HCT116 (cell line): ENCODE measurements at regions not wholly inside any gene's neighbourhood (a gene's known extent, or its start where the extent isn't known, plus 50 kb on each side); places are given as distances from the start of the nearest gene placed in this dataset.

Experiments
- ATAC-seq: fragments of 200-7000 bp; cut with Tn5 transposase; 2 replicates; pipeline ENCODE4 v1.9.1; 2020; ENCODE audit warnings: mild to moderate bottlenecking, moderate library complexity
- BruUV-seq: library from RNA; stranded (reverse); fragments of 400-500 nt; replicated peaks from 2 replicates; lab custom pipeline; 2021; lab: Mats Ljungman, UMichigan
- CTCF ChIA-PET: fragments of 300-600 bp; sonication (Branson Sonifier 250); formaldehyde crosslinking; loops from one replicate; lab custom pipeline; 2021; ENCODE audit warnings: antibody characterized with exemption; lab: Charles Lee
- POLR2A ChIA-PET: fragments of 300-600, 350-600 bp; sonication (Branson Sonifier 250); formaldehyde crosslinking; loops from one replicate; lab custom pipeline; 2021; ENCODE audit warnings: antibody characterized with exemption; lab: Charles Lee
- RAD21 ChIA-PET, 2 experiments: fragments of 300-600 bp; sonication (Branson Sonifier 250); formaldehyde crosslinking; loops; one replicate each; lab custom pipeline; 2023; ENCODE audit warnings: low total read pairs in 2 of 2; ENCODE audit not compliant: uncharacterized antibody in 2 of 2, unreplicated experiment in 2 of 2, low non-redundant PET in 1 of 2; lab: Charles Lee
- DNase-seq: peaks from one replicate; pipeline ENCODE4 v3.0.0-alpha.2; 2010; ENCODE audit warnings: low read depth, low spot score
- H2AFZ ChIP-seq: fragments of 200-600 bp; shearing (Covaris generic), sonication (generic); 2 replicates; pipeline ENCODE4 v1.6.1; 2017; ENCODE audit warnings: low read depth, mixed run types, mixed read lengths, antibody characterized with exemption, low read length; ENCODE audit not compliant: poor library complexity, severe bottlenecking
- H3K27ac ChIP-seq: 2 replicates; pipeline ENCODE4 v1.5.1; 2012; ENCODE audit warnings: low read depth, low read length
- H3K27me3 ChIP-seq: fragments of 200-600 bp; sonication (generic); 2 replicates; pipeline ENCODE4 v1.6.1; 2016; ENCODE audit warnings: mixed run types, low read length, mixed read lengths; ENCODE audit not compliant: insufficient read depth
- H3K36me3 ChIP-seq, 2 experiments: fragments of 200-500 bp in 1 of 2; fragments of 200-600 bp in 1 of 2; sonication (Bioruptor generic) in 1 of 2; sonication (generic) in 1 of 2; 2 replicates each; pipeline versions ENCODE4 v1.5.1 to v1.6.1; 2014 to 2016; ENCODE audit warnings: low read length in 2 of 2, inconsistent platforms in 1 of 2, mixed read lengths in 1 of 2, mixed run types in 1 of 2; ENCODE audit not compliant: insufficient read depth in 2 of 2, control insufficient read depth in 1 of 2
- H3K4me1 ChIP-seq, 2 experiments: fragments of 200-600 bp in 1 of 2; sonication (generic) in 1 of 2; 2 replicates each; pipeline versions ENCODE4 v1.5.1 to v1.6.1; 2012 to 2017; ENCODE audit warnings: low read length in 2 of 2, inconsistent platforms in 1 of 2, mild to moderate bottlenecking in 1 of 2, mixed read lengths in 1 of 2, mixed run types in 1 of 2, moderate library complexity in 1 of 2; ENCODE audit not compliant: insufficient read depth in 2 of 2, control insufficient read depth in 1 of 2
- H3K4me2 ChIP-seq: fragments of 200-600 bp; sonication (generic); 2 replicates; pipeline ENCODE4 v1.6.1; 2017; ENCODE audit warnings: mixed run types, low read length, mixed read lengths
- H3K4me3 ChIP-seq, 2 experiments: fragments of 200-600 bp in 1 of 2; sonication (generic) in 1 of 2; replicated peaks in 1 of 2; 2 replicates each; pipeline ENCODE4 v1.5.1; 2011 to 2016; ENCODE audit warnings: low read length in 2 of 2, control low read depth in 1 of 2, low read depth in 1 of 2, mild to moderate bottlenecking in 1 of 2, mixed read lengths in 1 of 2, mixed run types in 1 of 2
- H3K79me2 ChIP-seq: fragments of 200-600 bp; sonication (generic); 2 replicates; pipeline ENCODE4 v1.6.1; 2017; ENCODE audit warnings: mild to moderate bottlenecking, mixed run types, low read length, moderate library complexity, mixed read lengths; ENCODE audit not compliant: insufficient read depth
- H3K9ac ChIP-seq: fragments of 200-600 bp; sonication (generic); 2 replicates; pipeline ENCODE4 v1.6.1; 2016; ENCODE audit warnings: low read length, mixed read lengths
- H3K9me2 ChIP-seq: fragments of 200-600 bp; sonication (generic), shearing (Covaris generic); 2 replicates; pipeline ENCODE4 v1.6.1; 2017; ENCODE audit warnings: mixed run types, mild to moderate bottlenecking, moderate library complexity; ENCODE audit not compliant: insufficient read depth
- H3K9me3 ChIP-seq, 2 experiments: fragments of 200-500 bp in 1 of 2; fragments of 200-600 bp in 1 of 2; sonication (Bioruptor generic) in 1 of 2; sonication (generic) in 1 of 2; 2 replicates each; pipeline ENCODE4 v1.6.1; 2014 to 2017; ENCODE audit warnings: low read length in 2 of 2, mixed read lengths in 2 of 2, inconsistent platforms in 1 of 2, low read depth in 1 of 2, mild to moderate bottlenecking in 1 of 2, mixed run types in 1 of 2, moderate library complexity in 1 of 2; ENCODE audit not compliant: control insufficient read depth in 1 of 2, insufficient read depth in 1 of 2
- H4K20me1 ChIP-seq: fragments of 200-600 bp; sonication (generic), shearing (Covaris generic); 2 replicates; pipeline ENCODE4 v1.6.1; 2017; ENCODE audit warnings: mixed run types, mild to moderate bottlenecking, moderate library complexity; ENCODE audit not compliant: insufficient read depth
- CBX3 ChIP-seq: IDR thresholded peaks from 2 replicates; pipeline ENCODE4 v1.6.1; 2012; ENCODE audit warnings: low read depth
- CTCF ChIP-seq, 3 experiments: fragments of 200-600 bp in 1 of 3; sonication (generic) in 1 of 3; IDR thresholded peaks in 2 of 3; conservative IDR thresholded peaks in 1 of 3; 2 replicates each; pipeline ENCODE4 v1.5.1; 2012 to 2017; ENCODE audit warnings: low read depth in 2 of 3, low read length in 2 of 3, antibody characterized with exemption in 1 of 3, borderline replicate concordance in 1 of 3, control low read depth in 1 of 3, mild to moderate bottlenecking in 1 of 3, mixed read lengths in 1 of 3, mixed run types in 1 of 3, moderate library complexity in 1 of 3; ENCODE audit not compliant: insufficient read depth in 1 of 3
- ELF1 ChIP-seq: IDR thresholded peaks from 2 replicates; pipeline ENCODE4 v1.6.1; 2012; ENCODE audit warnings: low read depth, borderline replicate concordance
- EZH2phosphoT487 ChIP-seq: fragments of 200-600 bp; IDR thresholded peaks from 2 replicates; pipeline ENCODE4 v1.6.1; 2018; ENCODE audit warnings: antibody characterized with exemption, borderline replicate concordance
- POLR2AphosphoS5 ChIP-seq: IDR thresholded peaks from 2 replicates; pipeline ENCODE4 v1.6.1; 2011; ENCODE audit warnings: mild to moderate bottlenecking, low read depth, low read length, moderate library complexity
- RAD21 ChIP-seq: IDR thresholded peaks from 2 replicates; pipeline ENCODE4 v1.6.1; 2012; ENCODE audit warnings: low read depth, mild to moderate bottlenecking
- SIN3A ChIP-seq: IDR thresholded peaks from 2 replicates; pipeline ENCODE4 v1.6.1; 2012; ENCODE audit warnings: low read depth
- TCF7L2 ChIP-seq: IDR thresholded peaks from 2 replicates; pipeline ENCODE4 v1.7.0; 2011; ENCODE audit warnings: borderline replicate concordance, inconsistent platforms; ENCODE audit not compliant: insufficient read depth, insufficient read length; ENCODE audit errors: extremely low read depth
- YY1 ChIP-seq: IDR thresholded peaks from 2 replicates; pipeline ENCODE4 v1.6.1; 2011; ENCODE audit warnings: low read length, low read depth, moderate library complexity, mild to moderate bottlenecking; ENCODE audit not compliant: insufficient replicate concordance; ENCODE audit errors: extremely low read depth
- ZBTB33 ChIP-seq: IDR thresholded peaks from 2 replicates; pipeline ENCODE4 v1.6.1; 2011; ENCODE audit warnings: mild to moderate bottlenecking, low read length, moderate library complexity; ENCODE audit not compliant: insufficient replicate concordance; ENCODE audit errors: extremely low read depth
- ZFX ChIP-seq: fragments of 450-650 bp; IDR thresholded peaks from 2 replicates; pipeline ENCODE4 v1.6.1; 2017
- ZNF274 ChIP-seq: fragments of 200-500 bp; sonication (Bioruptor generic); IDR thresholded peaks from 2 replicates; pipeline ENCODE4 v1.6.1; 2014; ENCODE audit warnings: mild to moderate bottlenecking, low read depth, low read length, inconsistent platforms
- intact Hi-C: fragments of 100-400 bp; cut with micrococcal nuclease; formaldehyde crosslinking; loops from 2 replicates; pipeline ENCODE4 v1.10.0; 2022

- no peak for TF ChIP-seq CTCF (IDR thresholded peaks at IDR 0.05 in 2 of 3, conservative IDR thresholded peaks at IDR 0.05 in 1 of 3; ENCODE audit: borderline replicate concordance in 1 of 3, insufficient read depth in 1 of 3, low read depth in 2 of 3, low read length in 2 of 3)
- TF ChIP-seq ELF1, result no peak
- TF ChIP-seq, all 23 proteins: peak for 0
Observed at GRCh38 chr5:27733237-27733636, 694.9 kb upstream of the CDH9 start (continued).

GRCh38 chr5:27727254-27727653, 688.9 kb upstream of the CDH9 start:
- TF ChIP-seq POLR2AphosphoS5, result no peak
- TF ChIP-seq TCF7L2, result no peak
- TF ChIP-seq ZFX, result no peak
- TF ChIP-seq YY1, result no peak
- TF ChIP-seq SIN3A, result no peak
- TF ChIP-seq CBX3, result no peak
- TF ChIP-seq RAD21, result no peak
- TF ChIP-seq ELF1, result no peak
- TF ChIP-seq EZH2phosphoT487, result no peak
- TF ChIP-seq ZNF274, result no peak
- TF ChIP-seq ZBTB33, result no peak
- ChIA-PET CTCF (no interaction called here), RAD21 (no interaction called here), POLR2A (no interaction called here)
- Histone ChIP-seq H3K4me2 (no peak overlapping the region), H3K4me3 (no peak overlapping the region), H3K79me2 (no peaks in the 10 kb centered on the region), H3K27me3 (no peaks in the 10 kb centered on the region), H4K20me1 (no peaks in the 10 kb centered on the region), H2AFZ (no peak overlapping the region), H3K27ac (no peak overlapping the region), H3K9me3 (peaks cover 3 to 19% of the 10 kb centered on the region in 2 experiments; a peak in 2 of 4 replicates), H3K9ac (no peak overlapping the region), H3K36me3 (no peaks in the 10 kb centered on the region), H3K9me2 (no peaks in the 10 kb centered on the region), H3K4me1 (no peaks in the 10 kb centered on the region)
- intact Hi-C loops, result no loop called here
- DNase-seq, result no peak
- no TSS peak for BruUV-seq
- no peak for ATAC-seq
